ENCODE measurements at regions not wholly inside any gene's neighbourhood (a gene's known extent, or its start where the extent isn't known, plus 50 kb on each side); places are given as distances from the start of the nearest gene placed in this dataset.

DNA sequence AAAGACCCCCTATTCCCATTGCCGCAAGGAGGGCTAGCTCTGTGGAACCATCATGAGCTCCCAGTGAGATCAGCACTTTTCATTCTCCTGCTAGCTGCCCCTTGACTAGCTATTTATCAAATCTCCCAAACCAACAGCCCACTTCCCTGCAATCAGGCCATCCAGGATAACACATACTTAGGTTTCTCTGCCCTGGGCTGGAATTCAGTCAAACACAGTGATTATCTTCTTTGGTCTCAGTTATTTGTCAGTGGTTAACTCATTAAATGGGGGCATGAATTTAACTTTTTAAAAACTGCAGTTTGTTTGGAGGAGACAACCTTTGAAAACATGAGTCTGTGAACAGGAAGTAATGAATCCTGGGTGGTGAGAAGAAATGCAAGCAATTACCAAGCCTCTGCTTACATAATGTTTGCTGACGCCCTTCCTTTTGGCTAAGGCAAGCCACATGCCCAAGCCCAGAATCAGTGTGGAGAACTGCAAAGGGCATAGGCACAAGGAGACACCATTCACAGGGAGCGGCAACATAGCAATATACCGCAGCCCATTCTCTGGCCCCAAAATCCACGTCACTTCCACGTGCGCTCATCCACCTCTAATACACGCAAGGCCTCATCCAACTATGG lies 275.0 kb downstream of the DRD1 start:
- TF ChIP-seq POLR2A (IDR thresholded peaks at IDR 0.05) (no peak), POLR2AphosphoS5 (IDR thresholded peaks at IDR 0.05) (no peak), EP300 (IDR thresholded peaks at IDR 0.05) (no peak)
- TF ChIP-seq, protein P1, sequence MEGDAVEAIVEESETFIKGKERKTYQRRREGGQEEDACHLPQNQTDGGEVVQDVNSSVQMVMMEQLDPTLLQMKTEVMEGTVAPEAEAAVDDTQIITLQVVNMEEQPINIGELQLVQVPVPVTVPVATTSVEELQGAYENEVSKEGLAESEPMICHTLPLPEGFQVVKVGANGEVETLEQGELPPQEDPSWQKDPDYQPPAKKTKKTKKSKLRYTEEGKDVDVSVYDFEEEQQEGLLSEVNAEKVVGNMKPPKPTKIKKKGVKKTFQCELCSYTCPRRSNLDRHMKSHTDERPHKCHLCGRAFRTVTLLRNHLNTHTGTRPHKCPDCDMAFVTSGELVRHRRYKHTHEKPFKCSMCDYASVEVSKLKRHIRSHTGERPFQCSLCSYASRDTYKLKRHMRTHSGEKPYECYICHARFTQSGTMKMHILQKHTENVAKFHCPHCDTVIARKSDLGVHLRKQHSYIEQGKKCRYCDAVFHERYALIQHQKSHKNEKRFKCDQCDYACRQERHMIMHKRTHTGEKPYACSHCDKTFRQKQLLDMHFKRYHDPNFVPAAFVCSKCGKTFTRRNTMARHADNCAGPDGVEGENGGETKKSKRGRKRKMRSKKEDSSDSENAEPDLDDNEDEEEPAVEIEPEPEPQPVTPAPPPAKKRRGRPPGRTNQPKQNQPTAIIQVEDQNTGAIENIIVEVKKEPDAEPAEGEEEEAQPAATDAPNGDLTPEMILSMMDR (IDR thresholded peaks at IDR 0.05), result no peak
